Activated T-helper 1 cell treated with Interleukin-2 at 50 U/mL for 16 hours (primary cell): ENCODE measurements at regions not wholly inside any gene's neighbourhood (a gene's known extent, or its start where the extent isn't known, plus 50 kb on each side); places are given as distances from the start of the nearest gene placed in this dataset.

Source experiments
- DNase-seq: peaks from one replicate; pipeline ENCODE4 v3.0.0-alpha.2; 2020; ENCODE audit warnings: low read depth

DNA sequence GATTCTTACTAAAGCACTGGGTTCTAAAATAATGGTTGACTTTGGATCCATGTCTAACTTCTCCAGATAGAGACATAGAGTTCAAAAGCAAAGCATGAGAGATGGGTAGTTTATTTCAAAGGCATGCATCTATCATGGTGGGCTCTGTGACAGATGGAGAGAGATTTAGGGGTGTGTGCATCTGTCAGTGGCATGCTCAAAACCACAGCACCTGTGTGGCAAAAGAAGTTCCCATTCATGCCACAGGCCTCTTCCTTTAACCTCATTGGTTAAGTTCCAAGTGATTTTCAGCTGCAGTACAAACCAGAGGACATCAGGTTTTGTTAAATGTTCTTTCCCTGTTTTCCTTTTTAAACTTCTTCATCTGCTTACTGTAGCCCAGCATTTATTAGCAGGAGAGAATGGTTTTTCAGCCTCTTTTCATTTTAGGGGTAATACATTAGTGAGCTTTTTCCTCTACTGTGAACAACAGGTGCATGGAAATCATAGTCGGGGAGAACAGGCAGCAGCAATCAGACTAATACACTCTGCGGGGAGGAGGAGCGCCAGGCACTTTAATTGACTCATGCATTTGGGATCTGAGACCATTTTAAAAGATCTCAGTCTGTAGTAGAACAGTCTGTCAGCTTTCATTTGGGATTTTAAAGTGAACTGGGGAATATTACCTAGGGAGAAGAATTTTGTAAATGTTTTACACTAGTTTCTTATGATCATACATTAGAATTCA is 52.4 kb upstream of the UPP2 start:
- DNase-seq, result no peak

DNA sequence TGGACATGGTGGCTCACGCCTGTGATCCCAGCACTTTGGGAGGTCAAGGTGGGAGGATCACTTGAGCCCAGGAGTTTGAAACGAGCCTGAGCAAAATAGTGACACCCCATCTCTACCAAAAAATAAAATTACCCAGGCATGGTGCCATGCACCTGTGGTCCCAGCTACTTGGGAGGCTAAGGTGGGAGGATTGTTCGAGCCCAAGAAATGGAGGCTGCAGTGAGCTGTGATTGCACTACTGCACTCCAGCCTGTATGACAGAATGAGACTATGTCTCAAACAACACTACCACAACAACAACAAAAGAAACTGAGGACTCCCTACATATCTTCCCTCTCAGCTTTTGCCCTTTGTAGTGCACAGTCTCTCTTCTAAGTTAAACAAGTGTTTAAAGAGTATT is 53.3 kb upstream of the UPP2 start:
- no peak for DNase-seq

DNA sequence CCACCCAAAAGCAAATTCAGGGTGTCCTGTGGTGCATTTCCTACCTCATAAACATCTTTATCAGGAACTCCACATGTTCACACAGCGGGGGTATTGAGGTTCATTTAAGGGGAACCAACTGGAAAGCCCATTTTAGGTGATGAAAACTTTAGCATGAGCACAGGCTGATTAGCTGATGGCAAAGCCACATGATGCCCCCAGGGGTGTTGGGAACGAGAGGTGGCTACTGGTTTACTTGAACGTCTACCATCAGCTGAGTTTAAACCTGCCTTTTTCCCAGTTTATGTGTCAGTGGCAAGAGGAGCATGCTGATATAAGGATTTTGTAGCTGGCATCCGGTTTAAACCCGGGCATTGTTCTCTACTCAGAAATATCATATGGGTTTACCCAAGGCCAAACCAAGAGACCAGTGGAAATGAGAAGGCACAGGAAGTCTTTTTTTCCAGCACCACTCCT is 54.5 kb upstream of the UPP2 start:
- no peak for DNase-seq

DNA sequence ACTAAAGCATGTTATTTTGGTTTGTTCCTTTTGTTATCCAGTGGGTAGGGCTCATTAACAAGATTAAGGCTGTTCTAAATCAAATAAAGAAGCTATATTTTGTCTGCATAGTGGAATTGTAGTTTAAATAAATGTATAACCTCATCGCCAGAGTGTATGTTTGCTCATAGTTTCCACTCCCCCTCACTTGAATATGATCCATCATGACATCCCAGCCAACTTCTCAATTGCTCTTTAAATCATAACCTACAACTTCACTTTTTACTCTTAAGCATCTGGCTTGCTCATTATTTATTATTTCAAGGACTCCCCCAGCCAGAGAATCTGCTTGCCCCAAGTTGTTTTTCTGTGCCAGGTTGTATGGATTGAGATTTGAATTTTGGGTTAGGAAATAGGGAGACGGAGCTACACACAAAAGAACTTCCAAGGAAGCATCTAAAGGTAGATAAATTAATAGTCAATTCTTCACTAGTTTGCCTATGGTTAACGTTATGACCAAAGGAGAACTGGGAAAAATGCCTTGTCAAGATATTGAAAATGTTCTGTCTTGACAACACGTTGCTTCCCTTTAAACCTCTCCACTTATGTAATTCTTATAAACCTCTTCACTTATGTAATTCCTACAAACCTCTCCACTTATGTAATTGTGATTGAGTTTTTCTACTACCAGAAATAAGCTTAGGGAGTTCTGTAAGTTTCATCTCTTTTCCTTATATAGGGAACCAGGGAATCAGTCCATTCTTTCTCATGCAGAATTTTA is 55.4 kb upstream of the UPP2 start:
- no peak for DNase-seq

DNA sequence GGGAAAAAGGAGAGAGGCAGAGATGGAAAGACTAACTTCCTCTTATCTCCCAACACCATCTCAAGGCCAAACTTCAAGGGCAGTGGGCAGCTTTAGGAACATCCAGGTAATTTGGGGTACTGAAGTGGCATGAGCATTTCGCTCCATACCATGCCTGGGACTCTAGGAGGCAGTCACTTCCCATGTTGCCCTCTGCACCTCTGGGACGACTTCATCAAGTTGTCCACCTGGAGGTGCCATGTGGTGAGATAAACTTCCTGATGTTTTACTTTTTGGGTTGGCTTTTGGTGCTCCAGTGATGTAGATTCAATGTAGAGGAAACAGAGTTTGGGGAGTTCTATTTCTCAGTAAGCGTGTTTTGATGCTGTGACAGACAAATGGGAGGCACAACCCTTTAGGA is 56.3 kb upstream of the UPP2 start:
- no peak for DNase-seq

DNA sequence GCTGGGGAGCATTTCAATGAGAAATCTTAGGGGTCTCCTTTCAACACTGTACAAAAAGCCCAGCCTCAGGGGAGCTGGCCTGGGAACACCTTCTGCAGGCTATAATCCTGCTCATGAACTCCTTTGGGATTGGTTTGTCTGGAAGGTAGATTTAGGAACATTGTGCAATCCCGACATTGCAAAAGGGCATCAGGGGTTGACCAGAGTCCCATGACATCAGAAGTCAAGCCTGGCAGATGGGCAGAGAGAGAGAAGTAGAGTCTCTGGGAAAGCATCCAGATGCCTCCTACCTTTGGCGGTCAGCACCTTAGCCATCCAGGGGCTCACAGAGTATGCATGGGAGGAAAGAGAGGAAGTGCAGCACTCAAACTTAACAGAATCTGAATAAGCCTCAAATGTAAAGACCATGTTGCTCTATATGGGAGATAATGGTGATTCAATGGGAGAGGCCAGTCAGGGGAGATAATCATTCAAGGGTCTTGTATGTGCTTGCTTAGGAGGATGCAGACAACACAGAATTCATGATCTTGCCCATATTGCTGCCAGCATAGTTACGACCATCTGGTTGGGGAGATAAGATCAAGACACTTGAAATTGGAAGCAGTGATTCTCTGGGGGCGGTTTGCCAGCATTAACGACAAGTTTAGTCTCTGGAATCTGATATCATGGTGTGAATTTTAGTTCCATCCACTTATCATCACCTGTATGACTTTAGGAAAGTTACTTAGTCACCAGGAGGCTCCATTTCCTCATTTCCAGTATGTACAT is 58.3 kb upstream of the UPP2 start:
- no peak for DNase-seq

DNA sequence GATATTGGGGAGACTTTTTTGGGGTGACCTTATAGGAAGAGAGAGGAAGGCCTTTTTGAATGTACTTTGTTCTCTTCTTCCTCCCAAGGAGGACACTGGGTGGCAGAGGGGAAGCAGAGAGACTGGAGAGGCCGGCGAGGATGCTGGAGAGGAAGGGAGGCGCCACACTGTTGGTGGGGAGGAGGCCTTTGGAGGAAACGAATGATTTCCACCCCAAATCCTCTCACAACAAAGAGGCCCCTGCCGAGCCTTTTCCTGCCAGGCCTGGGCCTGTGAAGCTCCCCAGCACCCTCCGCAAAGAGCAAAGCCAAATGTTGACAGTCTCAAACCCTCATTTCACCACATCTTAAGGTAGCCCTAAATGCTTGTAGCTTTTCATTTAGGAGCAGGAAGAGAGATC is 59.0 kb upstream of the UPP2 start:
- DNase-seq, result no peak

DNA sequence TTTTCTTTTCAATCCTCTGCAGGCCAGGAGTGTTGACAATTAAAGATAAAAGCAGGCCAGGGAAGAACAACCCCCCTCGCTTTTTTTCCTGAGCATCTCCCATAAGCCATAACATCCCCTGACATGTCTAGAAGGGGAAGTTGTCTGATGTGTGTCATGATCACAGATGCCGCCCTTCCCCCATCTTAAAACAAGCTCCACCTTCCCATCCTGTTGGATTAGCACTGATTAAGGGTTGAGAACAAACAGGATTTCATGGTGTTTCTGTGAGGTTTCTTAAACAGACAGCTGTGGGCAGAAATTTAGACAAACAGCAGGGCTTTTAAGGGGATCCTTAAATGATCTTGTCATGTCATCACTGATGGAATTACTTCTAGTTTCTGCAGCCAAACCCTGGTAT is 59.4 kb upstream of the UPP2 start:
- no peak for DNase-seq

DNA sequence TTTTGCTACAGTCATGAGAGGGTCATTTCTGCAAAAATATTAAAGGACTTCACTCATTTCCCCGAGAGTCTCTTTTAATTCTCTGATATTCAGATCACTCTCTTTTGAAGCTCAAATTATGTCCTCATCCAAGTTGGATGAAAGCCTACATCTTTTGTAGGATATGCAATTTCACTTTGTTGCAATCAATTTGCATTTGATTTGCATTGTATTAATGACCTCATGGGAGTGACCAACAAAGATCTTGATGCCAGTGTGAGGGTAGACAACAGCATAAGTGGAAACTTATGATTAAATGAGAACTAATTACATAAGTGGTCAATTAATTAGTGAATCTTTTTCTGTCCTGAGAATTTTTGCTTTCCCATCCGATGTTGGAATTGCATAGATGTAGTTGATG is 60.3 kb upstream of the UPP2 start:
- no peak for DNase-seq

DNA sequence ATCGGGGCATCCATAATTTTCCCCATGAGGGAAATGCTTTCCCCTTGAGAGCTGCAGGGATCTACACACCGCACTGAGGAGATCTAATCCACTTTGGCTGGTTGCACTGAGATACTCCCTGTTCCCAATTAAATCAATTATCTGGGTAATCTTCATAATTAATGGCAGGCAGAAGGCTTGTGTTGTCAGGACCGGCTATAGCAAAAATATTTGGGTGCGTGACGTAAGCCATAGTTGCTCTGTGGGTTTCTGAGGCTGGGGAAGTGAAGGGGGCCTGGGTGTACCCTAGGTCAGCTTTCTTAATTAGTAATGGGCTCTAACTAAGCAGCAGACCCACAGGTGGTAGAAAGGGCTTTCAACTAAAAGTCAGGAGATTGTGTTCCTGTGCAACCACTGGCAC is 62.8 kb upstream of the UPP2 start:
- no peak for DNase-seq

DNA sequence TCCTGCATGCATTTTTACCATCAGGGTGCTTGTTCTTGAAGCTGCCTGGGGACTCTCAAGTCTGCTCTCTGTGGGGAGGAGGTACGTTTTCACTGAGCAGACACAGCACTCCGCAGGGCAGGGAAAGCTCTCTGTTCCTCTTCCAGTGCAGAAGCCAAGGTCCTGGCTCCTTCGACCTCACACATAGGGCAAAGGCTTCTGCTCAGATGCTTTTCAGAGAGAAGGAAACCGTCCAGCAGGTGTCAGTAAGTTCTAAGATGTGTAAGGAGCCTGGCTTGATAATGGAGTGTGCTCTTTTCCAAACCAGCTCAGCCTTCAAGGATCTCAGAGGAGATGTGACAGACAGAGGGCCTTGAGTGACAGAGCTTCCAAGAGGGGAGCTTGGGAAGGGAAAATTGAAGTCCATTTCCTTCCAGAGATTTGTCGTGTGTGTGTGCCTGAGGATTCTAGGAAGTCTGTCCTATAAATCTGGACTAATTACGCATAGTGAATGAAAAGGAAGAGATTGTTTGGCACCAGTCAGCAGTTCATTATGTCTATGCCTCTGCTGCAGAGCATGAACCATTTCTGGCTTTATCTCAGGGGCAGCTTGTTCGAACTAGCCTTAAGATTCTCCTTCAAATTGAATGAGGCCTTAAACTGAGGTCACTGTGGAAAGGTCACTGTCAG is 67.3 kb upstream of the UPP2 start:
- DNase-seq, result no peak

DNA sequence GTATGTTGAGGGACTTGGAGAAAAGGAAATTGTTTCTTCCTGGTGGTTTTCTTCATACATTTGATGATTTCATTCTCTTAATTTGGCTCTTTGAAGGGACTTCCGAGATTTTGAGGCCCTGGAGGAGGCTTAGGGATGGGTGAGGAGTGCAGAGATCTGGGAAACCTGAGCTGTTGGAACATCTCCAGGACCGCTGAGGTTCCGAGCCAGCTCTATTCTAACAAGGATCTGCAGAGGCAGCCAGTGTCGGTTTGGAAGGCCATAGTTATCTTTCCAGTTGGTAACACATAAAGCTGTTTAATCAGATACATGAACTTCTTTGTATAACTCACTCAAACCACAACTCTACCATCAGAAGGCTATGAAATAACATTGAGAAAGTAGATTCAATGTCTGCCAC is 70.3 kb upstream of the UPP2 start:
- no peak for DNase-seq

DNA sequence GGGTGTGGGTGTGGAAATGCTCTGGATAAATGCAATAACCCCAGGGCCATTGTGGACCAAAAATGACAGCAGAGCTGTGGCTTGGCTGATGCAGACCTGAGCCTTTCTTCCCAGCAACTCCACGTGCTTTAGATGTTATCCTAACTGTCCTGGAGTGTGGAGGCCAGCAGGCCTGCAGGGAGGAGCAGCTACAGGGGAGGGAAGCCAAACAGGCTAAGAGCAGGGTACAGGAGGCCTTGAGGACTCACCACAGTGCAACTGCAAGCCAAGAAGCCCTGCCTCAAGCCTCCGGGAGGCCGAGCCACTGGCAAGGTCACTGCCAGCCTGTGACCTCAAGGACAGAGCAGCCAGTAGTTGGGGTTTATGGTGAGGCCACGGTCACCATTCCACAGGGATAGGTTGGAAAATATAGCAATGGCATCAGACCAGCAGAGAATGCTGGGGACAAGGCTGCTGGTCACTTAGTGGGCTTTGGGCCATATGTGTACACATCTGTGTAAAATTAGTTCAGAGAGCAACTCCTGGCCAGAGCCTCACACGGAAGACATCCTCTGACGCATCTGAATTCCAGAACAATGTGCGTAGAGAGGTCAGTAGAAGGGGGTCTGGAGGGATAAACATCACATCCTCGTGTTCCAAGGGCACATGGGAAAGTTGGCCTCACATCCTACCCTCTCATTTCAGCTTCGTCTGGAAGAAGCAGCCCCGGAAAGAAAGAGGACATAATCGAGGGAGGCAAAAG is 76.2 kb upstream of the UPP2 start:
- no peak for DNase-seq

DNA sequence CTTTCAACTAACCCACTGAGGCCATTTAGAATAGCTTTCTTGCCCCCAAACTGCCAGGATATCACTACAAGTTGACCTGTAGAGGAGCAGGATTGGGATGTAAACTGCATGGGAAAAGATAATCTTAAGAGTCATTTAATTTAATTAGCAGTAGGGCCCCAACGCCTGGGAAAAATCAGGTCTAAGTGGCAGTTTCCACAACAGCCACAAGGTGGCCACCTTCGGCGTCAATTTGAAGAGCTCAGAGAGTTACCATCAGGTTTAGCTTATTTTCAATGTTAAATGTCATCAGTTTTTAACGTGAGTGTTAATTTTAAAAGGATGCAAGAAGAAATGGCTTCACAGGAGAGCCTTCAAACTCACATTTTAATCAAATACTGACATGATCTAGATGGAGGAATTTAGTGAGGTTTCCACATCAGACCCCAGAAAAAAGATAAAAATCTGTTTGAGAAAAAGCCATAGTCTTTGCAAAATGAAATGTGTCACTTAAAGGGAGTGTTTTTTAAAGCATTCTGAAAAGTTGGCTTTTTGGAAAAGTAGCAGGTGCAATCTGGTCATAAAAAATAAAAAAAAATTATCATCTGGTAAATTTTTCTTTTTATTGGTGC is 77.3 kb upstream of the UPP2 start:
- DNase-seq, result peak; percentile 17

DNA sequence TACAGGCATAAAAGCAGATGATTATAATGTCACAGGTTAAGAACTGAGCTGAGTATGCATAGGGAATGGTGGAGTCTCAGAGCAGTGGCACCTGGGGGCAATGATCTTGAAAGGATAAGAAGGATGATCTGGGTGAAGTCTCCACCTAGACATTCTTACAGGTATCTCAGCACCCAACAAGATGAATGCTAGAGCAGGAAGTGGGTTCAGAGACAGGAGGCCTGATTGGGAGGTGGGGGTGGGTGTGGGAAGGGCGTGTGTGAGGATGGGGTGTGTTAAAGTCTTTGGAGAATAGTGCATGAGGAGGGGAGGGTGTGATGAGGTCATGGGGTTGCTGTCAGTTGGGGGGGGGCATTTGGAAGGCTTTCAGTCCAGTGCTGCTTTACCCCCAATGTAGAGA is 78.8 kb upstream of the UPP2 start:
- no peak for DNase-seq

DNA sequence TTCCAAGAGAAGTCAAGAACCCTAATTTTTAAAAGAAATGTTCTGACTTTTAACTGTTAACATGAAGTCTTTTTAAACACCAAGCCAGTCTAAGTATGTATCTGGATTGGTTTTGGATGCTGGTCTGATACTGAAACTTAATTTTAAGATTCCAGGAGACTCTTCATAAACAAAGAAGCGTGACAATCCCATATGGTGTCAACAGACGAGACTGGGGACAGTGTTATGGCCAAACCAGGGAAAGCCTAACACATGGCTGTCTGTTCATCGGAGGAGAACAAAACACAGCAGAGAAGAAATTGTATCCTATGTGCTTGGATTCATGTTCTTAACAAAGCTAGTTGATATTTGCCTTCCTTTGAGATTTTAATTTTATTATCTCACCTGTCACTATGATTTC is 80.5 kb upstream of the UPP2 start:
- no peak for DNase-seq

DNA sequence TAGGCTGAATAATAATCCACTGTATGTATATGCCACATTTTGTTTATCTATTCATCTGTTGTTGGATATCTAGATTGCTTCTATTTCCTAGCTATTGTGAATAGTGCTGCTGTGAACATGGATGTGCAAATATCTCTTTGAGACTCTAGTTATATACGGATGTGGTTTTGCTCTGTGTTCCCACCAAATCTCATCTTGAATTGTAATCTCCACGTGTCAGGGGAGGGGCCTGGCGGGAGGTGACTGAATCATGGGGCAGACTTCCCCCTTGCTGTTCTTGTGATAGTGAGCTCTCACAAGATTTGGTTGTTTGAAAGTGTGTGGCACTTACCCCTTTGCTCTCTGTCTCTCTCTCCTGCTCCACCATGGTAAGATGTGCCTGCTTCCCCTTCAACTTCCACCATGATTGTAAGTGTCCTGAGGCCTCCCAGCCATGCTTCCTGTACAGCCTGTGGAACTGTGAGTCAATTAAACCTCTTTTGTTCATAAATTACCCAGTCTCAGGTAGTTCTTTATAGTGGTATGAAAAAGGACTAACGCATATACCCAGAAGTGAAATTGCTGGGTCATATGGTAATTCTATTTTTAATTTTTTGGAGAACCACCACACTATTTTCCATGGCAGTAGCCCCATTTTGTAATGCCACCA is 86.1 kb upstream of the UPP2 start:
- no peak for DNase-seq

DNA sequence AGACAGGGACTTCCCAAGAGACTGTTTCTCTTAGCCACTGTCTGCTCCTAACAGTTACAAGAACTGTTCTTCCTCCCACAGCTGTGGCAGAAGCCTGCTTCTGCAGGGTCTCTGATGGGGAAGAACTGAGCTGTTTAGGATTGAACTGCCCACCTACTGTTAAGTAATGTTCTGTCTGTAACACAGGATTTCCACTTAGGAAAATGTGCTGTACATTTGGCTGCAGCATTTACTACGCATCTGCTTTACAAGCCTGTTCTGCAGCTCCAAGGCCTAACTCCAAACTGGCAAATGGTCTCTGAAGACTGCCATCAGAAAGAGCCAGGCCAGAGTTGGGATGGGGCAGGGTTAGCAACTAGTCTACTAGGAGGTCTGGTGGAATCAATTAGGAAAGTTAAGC is 87.8 kb upstream of the UPP2 start:
- no peak for DNase-seq

DNA sequence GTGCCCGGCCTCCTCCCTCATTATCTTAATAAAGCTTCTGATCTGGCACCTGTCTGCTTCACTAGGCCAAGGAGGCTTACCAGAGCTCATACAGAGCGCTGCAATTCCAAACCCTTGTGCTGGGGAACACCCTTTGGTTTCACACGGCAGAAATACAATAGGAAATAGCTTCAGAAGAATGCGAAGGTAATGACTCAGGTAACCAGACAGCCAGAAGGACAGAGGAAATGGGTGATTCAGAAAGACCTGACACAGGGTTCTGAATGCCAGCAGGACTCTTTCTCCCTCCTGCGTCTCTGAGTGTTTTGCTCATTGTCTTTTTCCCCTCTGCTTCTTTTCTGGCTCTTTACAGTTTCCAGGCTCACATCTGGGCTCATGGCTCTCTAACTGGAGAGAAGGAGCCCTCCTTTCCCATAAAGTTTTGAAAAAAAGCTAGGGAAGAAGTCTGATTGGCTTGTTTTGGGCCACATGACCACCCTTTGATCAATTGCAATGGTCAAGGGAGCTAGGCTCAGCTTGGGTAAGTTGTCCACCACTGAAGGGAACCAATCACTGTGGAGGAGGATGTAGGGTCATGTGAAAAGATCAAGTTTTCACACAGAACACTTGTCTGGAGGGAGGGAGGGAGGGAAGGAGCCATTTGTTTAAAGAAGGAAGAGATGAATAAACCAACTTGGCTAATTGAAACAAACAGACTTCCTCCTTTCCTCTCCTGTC is 90.5 kb upstream of the UPP2 start:
- DNase-seq, result no peak

DNA sequence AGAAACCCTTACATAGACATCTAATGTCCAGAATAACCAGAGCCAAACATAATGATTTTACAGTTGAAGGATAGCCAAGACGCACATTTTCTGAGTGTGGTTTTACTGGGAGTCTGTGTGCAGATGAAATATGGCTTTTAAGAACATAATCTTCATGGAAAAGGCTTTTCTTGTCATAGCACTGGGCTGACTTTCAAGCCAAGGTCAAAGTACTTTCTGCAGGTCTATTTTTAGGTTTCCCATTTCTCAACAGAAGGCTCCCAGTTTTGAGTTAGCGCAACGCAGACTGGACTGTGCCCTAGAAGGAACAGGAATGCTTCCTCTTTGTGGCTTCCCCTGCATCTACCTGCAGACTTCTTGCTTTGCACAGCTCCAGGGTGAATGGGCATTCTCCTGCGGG is 92.3 kb upstream of the UPP2 start:
- no peak for DNase-seq
